Type B pancreatic cell (in vitro differentiated cells): ENCODE measurements at regions not wholly inside any gene's neighbourhood (a gene's known extent, or its start where the extent isn't known, plus 50 kb on each side); places are given as distances from the start of the nearest gene placed in this dataset.
"Not testable (repeated sequence)": the region's sequence is repeated elsewhere in the genome, so short reads cannot be mapped to it uniquely, and the experiment has no call there.

ENCODE experiments used
- DNase-seq: peaks from one replicate; pipeline ENCODE4 v3.0.0; 2021; ENCODE audit warnings: mixed read lengths; ENCODE audit not compliant: unreplicated experiment; ENCODE audit errors: extremely low spot score
- H3K27ac Mint-ChIP-seq: 2 replicates; pipeline ENCODE4 v1.8.0; 2021; ENCODE audit warnings: mild to moderate bottlenecking, mixed read lengths
- H3K27me3 Mint-ChIP-seq: 2 replicates; pipeline ENCODE4 v1.8.0; 2021; ENCODE audit warnings: mixed read lengths
- H3K36me3 Mint-ChIP-seq: 2 replicates; pipeline ENCODE4 v1.8.0; 2021; ENCODE audit warnings: mixed read lengths
- H3K4me1 Mint-ChIP-seq: one replicate; pipeline ENCODE4 v1.8.0; 2021; ENCODE audit warnings: mixed read lengths; ENCODE audit not compliant: unreplicated experiment
- H3K4me3 Mint-ChIP-seq: 2 replicates; pipeline ENCODE4 v1.8.0; 2021; ENCODE audit warnings: mild to moderate bottlenecking, mixed read lengths
- H3K9me3 Mint-ChIP-seq: 2 replicates; pipeline ENCODE4 v1.8.0; 2021; ENCODE audit warnings: mixed read lengths
- CTCF ChIP-seq: fragments of 200-600 bp; sonication (generic); conservative IDR thresholded peaks from 2 replicates; pipeline ENCODE4 v1.5.0; 2021; ENCODE audit warnings: antibody characterized with exemption, mild to moderate bottlenecking

DNA sequence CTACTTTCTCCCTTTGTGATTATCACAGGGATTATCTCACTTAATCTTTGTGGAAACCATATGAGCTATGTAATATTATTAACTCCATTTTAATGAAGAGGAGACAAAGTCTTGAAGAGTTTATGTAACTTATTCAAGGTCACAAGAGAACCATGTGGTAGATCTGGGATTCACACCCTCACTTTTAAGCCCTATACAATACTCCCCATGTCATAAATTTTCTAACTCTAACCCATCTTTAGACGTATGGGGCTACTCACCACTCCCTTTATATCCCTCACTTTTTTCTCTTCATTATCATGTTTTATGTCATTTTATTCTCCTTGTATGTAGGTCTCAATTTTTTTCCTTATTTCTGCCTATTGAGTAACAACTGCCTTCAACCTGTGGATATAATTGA is 126.4 kb upstream of the AHI1 start:
- H3K27me3 Mint-ChIP-seq = no peaks in the 10 kb centered on the region
- no peaks in the 10 kb centered on the region for H3K4me1 Mint-ChIP-seq
- H3K27ac Mint-ChIP-seq = no peak overlapping the region
- no peaks in the 10 kb centered on the region for H3K9me3 Mint-ChIP-seq
- H3K36me3 Mint-ChIP-seq = no peaks in the 10 kb centered on the region
- no peak overlapping the region for H3K4me3 Mint-ChIP-seq
- TF ChIP-seq CTCF = no peak
- no peak for DNase-seq

- Mint-ChIP-seq H3K4me3 (no peak overlapping the region), H3K27me3 (no peaks in the 10 kb centered on the region), H3K27ac (no peak overlapping the region), H3K4me1 (no peaks in the 10 kb centered on the region), H3K9me3 (no peaks in the 10 kb centered on the region), H3K36me3 (no peaks in the 10 kb centered on the region)
- TF ChIP-seq CTCF = no peak
- no peak for DNase-seq
These were observed 127.1 kb upstream of the AHI1 start for GRCh38 chr6:135624402-135625295.

DNA sequence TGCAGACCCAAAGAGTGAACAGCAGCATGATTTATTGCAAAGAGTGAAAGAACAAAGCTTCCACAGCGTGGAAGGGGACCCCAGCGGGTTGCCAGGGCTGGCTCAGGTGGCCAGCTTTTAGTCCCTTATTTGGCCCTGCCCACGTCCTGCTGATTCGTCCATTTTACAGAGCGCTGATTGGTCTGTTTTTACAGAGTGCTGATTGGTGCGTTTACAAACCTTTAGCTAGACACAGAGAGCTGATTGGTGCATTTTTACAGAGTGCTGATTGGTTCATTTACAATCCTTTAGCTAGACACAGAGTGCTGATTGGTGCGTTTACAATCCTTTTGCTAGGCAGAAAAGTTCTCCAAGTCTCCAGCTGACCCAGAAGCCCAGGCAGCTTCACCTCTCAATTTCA is 128.5 kb upstream of the AHI1 start:
- not testable (repeated sequence) for H3K9me3 Mint-ChIP-seq, H3K27ac Mint-ChIP-seq, H3K27me3 Mint-ChIP-seq, H3K36me3 Mint-ChIP-seq, H3K4me1 Mint-ChIP-seq, H3K4me3 Mint-ChIP-seq, DNase-seq

GRCh38 chr6:135627092-135627715 is 129.7 kb upstream of the AHI1 start:
- Mint-ChIP-seq H3K4me1 (peaks cover 5% of the 10 kb centered on the region), H3K27me3 (no peaks in the 10 kb centered on the region), H3K27ac (no peak overlapping the region), H3K36me3 (no peaks in the 10 kb centered on the region), H3K9me3 (no peaks in the 10 kb centered on the region), H3K4me3 (no peak overlapping the region)
- TF ChIP-seq CTCF = no peak
- no peak for DNase-seq

DNA sequence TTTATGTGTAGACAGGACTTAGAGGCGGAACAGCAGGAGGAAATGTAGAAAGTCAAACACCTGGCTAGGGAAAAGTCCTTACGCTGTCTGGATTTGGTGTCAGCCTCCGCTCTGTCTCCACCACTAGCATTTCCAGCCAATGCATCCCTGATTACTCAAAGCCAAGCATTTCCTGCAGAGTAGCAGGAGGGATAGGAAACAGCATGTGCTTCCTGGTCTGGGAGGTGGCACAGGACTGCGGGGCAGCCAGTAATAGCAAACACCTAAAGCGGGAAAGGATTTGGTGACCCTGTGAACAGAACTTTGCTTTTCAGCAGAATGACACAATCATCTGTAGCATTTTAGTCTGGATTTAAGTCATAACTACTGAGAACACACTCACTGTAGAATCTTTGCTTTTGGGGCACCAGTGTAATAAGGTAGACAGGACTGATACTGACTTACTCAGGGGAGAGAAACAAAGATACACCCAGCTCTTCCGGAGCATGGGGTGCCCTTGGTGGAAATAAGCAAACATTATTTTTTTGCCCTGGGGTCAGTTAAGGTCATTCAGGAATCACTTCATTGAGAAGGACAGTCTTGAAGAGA is 133.3 kb upstream of the AHI1 start:
- no peak overlapping the region for H3K4me3 Mint-ChIP-seq
- DNase-seq = no peak
- no peak overlapping the region for H3K27ac Mint-ChIP-seq

More for the DNA sequence above, 133.3 kb upstream of the AHI1 start:
- Mint-ChIP-seq H3K4me1 (peaks cover 10% of the 10 kb centered on the region), H3K36me3 (no peaks in the 10 kb centered on the region), H3K27me3 (no peaks in the 10 kb centered on the region), H3K9me3 (no peaks in the 10 kb centered on the region)
- TF ChIP-seq CTCF = no peak
